ENCODE measurements at regions not wholly inside any gene's neighbourhood (a gene's known extent, or its start where the extent isn't known, plus 50 kb on each side); places are given as distances from the start of the nearest gene placed in this dataset.

DNA sequence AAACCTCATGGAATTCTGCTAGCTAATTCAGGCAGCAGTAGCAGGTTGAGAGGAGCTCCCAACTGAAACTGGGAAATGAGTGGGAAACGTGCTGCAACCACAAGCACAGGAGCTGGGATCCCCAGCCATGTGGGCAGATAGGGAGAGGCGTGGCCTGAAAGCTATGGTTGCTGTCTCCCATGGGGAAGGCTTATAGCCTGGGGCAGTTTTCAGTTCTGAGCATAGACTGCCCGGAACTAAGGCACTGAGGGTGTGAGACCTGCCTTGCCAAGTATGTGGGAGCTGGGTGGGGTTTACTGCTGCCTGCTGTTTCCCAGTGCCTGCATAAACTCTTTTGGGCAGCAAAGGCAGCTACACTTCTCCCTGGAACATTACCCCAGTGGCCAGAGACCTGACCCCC lies 229.5 kb downstream of the TUSC7 start:
- DNase-seq, result no peak

DNA sequence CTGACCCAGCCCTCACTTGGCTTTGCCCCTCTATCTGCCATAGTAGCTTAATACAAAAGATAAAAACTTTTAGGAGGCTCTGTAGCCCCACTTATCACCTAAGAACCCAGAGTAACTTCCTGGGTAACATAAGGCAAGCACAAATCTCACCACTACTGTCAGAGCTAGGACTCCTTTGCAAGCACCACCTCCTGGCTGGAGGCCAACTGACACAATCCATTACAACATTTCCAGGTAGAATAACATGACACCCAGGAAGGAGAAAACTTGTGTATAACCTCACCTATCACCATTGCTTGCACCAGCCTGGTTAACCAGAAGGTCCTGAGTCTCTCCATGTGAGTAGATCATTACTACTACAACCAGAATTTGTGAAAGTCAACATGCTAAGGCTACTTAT lies 230.0 kb downstream of the TUSC7 start:
- no peak for DNase-seq

DNA sequence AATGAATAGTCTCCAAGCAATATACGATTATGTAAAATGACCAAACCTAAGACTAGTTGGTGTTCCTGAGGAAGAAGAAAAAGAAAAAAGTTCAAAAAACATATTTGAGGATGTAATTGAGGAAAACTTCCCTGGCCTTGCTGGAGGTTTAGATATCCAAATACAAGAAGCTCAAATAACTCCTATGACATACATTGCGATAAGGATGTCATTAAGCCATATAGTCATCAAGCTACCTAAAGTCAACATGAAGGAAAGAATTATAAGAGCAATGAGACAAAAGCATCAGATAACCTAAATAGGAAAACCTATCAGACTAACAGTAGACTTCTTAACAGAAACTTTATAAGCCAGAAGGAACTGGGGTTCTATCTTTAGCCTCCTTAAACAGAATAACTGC lies 231.1 kb downstream of the TUSC7 start:
- DNase-seq, result no peak

DNA sequence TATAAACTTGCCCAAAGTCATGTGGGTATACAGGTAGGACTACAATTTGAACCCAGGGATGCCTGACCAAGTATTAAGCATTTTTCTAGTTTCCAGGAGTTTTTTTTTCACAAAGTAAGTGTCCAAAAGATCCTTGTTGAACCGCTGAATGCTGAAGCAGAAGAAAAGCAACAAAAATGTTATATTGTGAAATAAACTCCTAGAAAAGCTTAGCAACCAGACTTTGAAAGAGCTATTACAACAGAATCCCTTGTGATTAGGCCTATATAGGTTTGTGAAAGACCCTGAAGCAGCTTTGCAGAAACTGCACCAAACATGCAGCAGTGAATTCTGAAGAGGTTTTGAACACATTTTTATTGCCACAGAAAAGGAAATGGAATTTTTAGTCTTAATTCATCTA lies 236.8 kb downstream of the TUSC7 start:
- no peak for DNase-seq

DNA sequence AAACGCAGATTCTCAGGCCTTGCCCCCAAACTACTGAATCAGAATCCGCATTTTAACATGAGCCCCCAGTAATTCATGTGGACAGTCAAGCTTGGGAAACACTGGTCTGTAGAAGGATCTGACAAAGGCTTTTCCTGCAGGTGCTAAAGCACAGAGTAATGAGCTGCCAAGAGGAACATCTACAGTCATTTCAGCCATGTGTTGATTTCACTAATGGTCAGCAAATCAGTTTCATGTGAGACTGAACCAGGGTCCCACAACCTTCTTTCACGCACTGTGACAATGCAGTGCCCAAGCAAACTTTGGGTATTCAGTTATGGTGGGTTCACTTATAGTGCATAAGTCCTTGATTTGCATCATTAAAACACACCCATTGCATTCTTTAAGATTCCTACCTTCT lies 237.6 kb downstream of the TUSC7 start:
- no peak for DNase-seq

DNA sequence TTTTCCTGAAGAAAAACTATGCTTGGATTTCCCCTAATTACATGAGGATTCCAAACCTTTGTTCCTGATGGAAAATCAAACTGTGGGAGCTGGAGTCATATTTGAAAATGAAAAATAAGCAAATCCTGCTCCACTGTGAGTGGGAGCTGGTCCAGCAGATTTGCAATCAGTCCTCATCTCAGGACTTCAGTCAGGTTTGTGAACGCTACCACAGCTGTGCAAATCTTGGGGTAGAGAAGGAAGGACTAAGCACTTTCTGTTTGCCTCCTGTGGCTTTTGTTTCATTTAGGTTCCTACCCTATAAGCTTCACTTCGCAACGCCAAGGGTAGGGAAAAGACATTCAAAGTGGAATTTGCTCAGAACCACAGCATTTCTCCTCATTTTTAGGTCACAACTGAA lies 238.2 kb downstream of the TUSC7 start:
- DNase-seq, result no peak

DNA sequence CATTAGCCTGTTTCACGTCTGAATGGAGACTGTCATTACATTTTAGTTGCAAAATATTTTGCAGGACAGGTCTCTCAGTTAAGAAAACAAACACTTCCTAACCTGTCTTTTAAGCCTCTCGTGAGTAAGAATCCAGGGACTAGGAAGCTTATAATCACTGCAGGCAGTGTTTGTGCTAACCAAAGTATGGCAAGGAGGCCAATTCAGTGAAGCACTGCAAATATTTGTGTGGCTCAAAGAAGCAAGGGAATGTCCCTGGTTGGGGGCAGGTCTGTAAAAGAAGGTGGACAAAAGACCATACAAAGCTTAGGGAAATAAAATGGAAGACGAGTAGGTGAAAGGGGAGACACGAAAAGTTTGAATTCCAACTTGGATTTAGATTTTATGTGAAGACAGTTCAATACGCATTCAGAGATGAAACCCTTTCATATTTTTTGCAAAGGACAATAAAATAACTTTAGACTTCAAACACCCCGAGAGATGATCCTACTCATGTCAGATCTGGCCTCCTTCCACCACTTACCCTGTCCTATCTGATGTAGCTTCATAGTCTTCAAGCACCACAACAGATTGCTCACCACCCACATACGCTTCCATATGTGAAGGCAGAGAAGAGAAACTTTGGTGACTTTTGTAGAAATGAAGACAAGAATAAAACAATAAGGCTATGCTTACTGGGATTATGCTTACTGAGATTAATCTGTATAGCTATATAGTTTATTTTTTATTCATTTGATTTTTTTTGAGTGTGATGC lies 240.9 kb downstream of the TUSC7 start:
- DNase-seq, result no peak

DNA sequence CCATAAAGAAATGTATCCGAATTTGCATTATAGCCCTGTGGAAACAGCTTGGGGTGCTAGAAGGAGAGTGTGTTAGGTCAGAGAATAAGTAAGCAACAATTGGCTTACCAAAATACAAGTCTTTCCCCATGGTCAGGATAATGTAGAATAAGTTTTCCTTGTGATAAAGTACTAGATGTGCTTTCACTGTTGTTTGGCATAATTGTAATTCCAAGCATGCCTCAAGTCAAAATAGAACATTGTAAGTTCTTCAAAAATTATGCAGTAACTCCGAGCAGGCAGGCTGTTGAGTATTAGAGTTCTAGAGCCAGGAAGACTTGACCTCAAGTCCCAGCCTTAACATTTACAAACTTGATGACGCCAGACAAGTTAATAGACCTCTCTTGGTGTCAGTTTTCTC lies 242.0 kb downstream of the TUSC7 start:
- DNase-seq, result no peak

DNA sequence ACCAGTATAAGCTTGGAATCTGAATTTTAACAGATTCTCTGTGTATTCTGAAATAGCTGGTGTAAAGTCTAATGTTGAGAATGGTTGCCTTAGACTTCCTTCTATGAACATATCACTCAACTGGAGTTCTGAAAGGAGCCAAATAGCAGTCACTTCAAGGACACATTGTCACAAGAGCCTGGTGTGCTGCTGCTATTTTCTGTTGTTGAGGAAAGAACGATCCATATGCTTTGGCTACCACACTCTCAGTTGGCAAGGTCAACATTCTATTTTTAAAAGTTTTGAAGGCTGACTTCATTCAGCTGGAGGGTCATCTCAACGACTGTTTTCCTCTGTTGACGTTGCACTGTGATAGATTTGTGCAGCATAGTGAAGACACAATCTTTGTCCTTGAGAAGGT lies 248.7 kb downstream of the TUSC7 start:
- DNase-seq, result no peak

DNA sequence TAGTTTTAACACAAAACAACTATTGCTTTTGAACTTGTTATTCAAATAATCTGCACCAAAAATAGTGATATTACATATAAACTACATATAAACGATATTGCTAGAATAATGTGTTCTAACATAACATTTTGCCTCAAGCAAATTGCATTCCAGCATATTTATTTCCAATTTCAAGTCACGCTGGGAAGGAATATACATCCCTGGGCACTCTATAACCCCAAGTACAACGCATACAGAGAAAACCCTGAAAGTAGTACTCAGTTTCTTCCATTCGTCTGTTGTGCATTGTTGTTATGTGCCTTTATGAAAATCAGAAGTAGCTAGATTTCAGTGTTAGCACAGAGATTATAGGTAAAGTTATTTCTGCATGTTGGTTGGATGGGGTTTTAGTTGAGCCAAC lies 251.5 kb downstream of the TUSC7 start:
- DNase-seq, result no peak

DNA sequence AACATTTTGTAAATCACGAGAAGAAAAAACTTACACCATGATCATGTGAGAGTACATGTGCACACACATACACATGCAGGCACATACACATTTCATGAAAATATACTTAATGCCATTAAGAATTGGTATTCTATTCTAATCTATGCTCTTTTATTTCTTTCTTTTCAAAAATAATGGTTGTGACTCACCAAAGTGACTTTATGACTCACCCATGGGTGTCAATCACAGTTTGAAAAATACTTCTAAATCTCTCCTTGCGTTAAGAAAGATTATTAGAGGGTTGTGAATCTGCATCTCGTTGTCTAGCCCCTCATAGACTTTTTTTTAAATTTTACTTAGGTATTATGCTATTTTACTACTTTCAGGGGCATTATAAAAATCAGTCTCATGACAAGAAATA lies 254.2 kb downstream of the TUSC7 start:
- no peak for DNase-seq

DNA sequence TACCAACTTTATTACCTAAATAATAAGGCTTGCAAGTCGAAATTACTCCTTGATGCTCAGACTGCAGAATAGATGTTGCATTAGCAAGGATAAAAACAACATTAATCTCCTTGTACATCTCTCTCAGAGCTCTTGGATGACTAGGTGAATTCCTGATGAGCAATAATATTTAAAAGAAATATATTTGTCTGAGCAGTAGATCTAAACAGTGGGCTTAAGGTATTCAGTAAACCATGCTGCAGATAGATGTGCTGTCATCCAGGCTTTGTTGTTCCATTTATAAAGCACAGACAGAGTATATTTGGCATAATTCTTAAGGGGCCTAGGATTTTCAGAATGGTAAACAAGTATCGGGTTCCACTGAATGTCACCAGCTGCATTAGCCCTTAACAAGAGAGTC lies 257.1 kb downstream of the TUSC7 start:
- DNase-seq, result no peak

DNA sequence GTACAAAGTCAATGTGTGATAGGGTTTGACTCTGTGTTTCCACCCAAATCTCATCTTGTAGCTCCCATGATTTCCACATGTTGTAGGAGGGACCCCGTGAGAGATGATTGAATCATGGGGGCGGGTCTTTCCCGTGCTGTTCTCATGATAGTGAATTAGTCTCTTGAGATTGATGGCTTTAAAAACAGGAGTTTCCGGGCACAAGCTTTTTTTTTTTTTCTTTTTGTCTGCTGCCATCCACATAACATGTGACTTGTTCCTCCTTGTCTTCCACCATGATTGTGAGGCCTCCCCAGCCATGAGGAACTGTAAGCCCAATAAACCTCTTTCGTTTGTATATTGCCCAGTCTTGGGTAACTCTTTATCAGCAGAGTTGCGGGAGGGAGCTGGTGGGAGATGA lies 259.6 kb downstream of the TUSC7 start:
- no peak for DNase-seq

DNA sequence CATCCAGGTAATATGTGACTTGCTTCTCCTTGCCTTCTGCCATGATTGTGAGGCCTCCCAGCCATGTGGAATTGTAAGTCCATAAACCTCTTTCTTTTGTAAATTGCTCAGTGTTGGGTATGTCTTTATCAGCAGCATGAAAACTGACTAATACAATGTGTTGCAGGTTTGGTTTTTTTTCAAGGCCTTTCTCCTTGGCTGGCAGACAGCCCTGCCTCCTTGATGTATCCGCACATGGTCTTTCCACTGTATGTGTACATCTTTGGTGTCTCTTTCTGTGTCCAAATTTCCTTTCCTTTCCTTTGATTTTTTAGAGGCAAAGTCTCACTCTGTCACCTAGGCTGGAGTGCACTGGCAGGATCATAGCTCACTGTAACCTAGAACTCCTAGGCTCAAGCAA lies 260.1 kb downstream of the TUSC7 start:
- no peak for DNase-seq

DNA sequence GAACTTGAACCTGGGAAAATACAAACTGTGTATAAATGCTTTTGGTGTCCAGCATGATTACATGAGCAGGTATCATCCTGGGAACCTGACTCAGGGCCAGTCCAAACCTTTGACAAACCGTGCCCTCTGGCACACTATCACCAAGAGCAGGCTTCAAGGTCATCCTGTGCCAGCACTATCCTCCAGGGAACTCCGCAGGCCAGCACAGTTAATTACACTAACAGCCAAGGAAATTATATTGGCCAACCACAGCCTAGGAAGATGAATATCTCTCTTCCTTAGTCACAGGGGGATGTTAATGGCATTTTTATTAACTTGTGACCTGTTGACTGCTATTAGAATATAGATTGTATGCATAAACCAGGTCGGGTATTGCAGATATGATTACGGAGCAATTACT lies 262.0 kb downstream of the TUSC7 start:
- no peak for DNase-seq

DNA sequence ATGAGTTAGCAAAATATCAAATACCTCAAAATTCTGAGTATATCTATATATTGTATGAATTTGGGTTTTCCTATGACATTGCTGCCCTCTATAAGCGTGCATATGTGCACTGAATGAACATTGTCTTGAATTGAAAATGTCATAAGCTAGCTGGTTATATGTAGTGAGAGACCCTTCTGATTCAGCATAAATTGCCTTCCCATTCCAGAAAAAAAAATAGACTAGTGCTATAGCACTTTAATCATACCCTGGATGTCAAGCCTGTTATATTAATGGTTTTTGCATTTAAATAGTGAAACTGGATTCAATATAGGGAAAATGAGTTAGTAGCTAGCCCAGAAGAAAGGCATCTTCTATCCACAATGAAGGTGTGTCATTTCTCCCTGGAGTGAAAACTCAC lies 265.1 kb downstream of the TUSC7 start:
- no peak for DNase-seq

DNA sequence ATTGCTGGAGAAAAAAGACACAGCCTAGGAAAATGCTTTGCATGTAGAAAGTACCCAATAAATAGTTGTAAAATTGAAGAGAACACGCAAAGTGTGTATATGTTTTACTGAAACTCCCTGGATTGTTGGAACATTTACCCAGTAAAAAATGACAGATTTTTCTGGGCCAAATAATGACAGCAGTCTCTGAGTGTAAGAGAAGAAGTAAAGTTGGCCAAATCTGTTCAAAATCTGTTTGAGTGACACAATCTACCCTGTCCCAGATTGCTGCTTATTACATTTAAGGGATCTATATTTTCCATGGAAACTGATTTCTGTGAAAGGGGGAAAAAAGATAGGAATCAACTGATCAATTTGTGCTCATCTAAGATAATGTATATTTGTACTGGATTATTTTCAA lies 267.9 kb downstream of the TUSC7 start:
- DNase-seq, result no peak

DNA sequence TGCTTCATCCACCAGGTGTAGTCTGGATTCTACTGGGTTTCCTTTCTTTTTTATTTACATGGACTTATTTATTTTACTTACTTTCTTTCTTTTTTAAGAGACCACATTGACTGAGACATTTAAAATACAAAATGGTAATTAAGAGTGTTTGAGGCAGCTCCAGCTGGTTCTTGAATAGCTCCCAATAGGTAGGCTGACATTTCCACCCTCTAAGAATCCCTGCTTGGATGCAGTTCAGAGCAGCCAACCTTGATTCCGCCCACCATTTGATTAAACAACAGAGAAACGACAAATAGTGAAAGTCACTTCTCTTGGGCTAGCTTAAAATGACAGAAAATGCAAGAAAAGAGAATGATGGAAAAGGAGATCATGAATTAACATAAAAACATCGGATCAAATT lies 270.5 kb downstream of the TUSC7 start:
- no peak for DNase-seq

DNA sequence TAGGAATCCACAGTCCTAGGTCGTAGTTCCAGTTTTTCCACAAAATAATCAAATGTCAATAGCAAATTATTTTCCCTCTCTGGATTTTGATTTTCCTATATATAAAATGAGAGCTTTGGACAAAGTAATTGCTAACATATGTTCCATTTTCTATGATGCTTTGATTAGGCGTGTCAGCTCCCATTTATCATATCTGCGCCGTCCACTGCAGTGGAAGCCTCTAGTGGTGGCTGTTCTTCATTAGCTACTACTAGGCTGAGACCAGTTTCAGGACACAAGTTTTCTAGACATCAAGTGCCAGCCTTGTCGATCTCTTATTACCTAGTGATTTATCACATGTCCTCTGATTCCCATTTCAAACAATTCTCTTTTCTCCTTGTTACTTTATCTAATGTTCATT lies 271.5 kb downstream of the TUSC7 start:
- DNase-seq, result no peak

DNA sequence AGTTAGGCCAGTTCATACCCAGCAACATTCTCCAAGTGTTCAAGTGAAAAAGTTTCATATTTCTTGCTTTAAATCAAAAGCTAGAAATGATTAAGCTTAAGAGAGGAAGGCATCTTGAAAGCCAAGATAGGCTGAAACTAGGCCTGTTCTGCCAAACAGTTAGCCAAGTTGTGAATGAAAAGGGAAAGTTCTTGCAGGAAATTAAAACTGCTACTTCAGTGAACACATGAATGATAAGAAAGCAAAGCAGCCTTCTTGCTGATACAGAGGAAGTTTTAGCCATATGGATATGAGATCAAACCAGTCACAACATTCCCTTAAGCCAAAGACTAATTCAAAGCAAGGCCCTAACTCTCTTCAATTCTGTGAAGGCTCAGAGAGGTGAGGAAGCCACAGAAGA lies 274.7 kb downstream of the TUSC7 start:
- DNase-seq, result no peak

DNA sequence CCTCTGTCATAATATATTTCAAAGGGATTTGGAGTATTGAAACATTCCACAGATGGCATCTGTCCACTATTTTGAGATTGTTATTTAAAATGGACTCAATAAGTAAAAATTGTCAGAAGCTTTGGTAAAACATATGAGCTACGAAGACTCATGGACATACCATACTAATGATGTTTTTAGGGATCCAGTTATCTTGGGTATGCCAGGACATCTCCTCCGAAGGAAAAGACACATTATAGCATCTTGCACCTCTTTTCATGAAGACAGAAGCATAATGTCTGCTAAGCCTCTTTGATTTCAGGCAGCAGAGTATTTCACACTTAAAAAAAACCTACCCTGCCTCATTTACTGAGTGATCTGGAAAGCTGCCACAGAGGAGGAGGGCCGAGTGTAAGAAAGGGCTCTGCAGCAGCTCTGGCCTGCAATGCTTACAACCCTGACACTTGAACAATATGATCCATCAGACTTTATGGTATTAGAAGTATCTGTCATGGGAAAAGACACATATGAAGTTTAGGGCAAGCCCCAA lies 284.8 kb downstream of the TUSC7 start:
- DNase-seq, result no peak

DNA sequence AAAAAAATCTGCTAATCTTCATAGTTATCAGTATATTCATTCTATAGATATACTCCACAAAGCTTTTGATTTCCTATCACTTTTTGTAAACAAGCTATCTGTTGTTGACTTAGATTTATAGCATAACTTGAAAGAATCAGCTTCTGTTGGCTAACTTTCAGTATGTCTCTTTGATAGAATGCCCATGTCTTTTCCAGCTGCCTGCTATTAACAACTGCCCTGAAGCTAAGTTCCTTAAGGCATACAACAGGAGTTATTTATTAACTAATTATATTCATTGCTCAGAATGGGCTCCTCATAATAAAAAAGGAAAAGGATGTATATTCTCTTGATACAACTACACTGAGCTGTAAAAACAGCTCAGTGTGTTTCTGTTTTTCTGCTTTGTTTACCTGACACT lies 293.9 kb downstream of the TUSC7 start:
- no peak for DNase-seq

DNA sequence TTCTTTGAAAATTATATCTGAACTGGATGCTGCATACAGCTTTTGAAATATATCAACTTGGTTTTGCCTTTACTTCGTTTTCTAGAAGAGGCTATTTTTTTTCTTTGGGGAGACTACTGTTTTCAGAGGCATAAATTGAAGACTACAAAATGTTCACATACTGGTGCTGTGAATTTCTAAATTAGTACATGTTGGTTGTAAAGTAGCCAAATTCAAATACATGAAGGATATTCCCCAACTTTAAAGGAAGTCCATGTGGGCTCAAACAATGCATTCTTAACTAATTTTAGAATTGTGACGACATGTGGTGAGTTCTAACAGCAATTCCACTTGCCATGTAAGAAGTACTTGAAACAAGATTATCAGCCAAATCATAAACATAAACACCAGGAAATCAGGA lies 295.7 kb downstream of the TUSC7 start:
- DNase-seq, result no peak

DNA sequence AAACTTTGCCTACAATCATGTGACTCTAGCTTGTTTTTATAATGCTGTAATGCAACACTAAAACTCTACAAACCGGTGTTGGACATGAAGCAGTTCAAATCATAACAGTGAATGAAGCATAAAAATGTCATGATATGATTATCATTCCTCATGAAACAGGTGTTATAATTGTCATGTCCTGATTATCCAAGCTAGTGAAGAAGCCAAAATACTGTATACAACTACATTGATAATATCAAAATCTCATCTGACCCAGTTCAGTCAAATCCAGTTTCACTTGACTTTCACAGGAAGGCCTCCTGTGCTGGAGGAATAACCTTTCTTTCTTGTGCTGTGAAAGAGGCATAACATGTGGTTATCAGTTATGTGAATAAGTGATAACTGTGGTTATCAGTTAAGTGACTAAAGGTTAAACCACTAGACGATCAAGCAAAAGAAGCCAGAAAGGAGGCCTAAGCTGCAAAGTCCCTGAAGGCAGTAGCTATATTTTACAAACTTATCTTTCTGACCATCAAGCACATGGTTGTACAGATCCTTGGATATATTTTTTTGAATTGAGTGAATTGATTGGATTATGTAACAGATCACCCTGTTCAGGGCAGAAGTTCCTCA lies 296.4 kb downstream of the TUSC7 start:
- DNase-seq, result no peak

DNA sequence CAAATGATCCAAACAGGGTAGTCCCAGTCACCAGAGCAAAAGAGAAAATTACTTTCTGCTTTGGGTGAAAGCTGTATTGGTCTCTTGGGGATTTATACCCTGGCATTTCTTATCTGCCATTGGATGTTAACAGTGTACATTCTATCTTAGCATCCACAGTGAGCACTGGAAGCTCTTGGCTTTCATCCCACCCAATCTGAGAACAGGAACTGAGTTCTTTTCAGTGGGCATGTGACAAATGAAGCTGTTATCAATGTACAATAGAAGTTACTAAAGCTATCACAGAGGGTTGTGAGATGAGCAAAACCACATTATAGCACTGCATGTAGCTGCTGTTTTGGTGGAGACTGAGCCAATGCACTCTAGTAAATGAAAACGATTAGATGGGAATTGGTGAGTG lies 300.7 kb downstream of the TUSC7 start:
- DNase-seq, result no peak
